SK-N-SH (cell line): ENCODE measurements at regions not wholly inside any gene's neighbourhood (a gene's known extent, or its start where the extent isn't known, plus 50 kb on each side); places are given as distances from the start of the nearest gene placed in this dataset.

Experiments
- CTCF ChIA-PET: fragments of 300-600, 350-600 bp; formaldehyde crosslinking; extraction: SDS; loops from one replicate; lab custom pipeline; 2021; lab: Yijun Ruan, JAX
- POLR2A ChIA-PET: fragments of 350-600 bp; sonication (Branson Sonifier 250); formaldehyde crosslinking; extraction: SDS; loops from one replicate; lab custom pipeline; 2020; ENCODE audit warnings: antibody characterized with exemption, inconsistent platforms; lab: Yijun Ruan, JAX
- DNase-seq: peaks from one replicate; pipeline ENCODE4 v3.0.0; 2012
- H2AFZ ChIP-seq: fragments of 200-600 bp; sonication (generic); 2 replicates; pipeline ENCODE4 v1.8.1; 2016; ENCODE audit warnings: antibody characterized with exemption, mild to moderate bottlenecking, low read depth
- H3F3A ChIP-seq: fragments of 200-600 bp; sonication (generic); replicated peaks from 2 replicates; pipeline ENCODE3; 2016; ENCODE audit warnings: antibody characterized with exemption, mild to moderate bottlenecking; ENCODE audit not compliant: insufficient read depth
- H3K27ac ChIP-seq, 2 experiments: fragments of 200-500 bp in 1 of 2; fragments of 200-600 bp in 1 of 2; sonication (Bioruptor generic) in 1 of 2; sonication (generic), shearing (Covaris generic) in 1 of 2; 2 replicates each; pipeline versions ENCODE4 v1.5.1 to v1.6.1; 2014 to 2016; ENCODE audit warnings: low read depth in 2 of 2, inconsistent platforms in 1 of 2, low read length in 1 of 2, mild to moderate bottlenecking in 1 of 2, mixed read lengths in 1 of 2
- H3K27me3 ChIP-seq: fragments of 200-600 bp; sonication (generic), shearing (Covaris generic); 2 replicates; pipeline ENCODE4 v1.6.1; 2016; ENCODE audit warnings: mixed run types; ENCODE audit not compliant: insufficient read depth
- H3K36me3 ChIP-seq, 2 experiments: fragments of 200-500 bp in 1 of 2; fragments of 200-600 bp in 1 of 2; sonication (Bioruptor generic) in 1 of 2; sonication (generic) in 1 of 2; replicated peaks in 1 of 2; 2 replicates each; pipeline versions ENCODE3 to v1.5.1; 2014 to 2016; ENCODE audit warnings: low read length in 1 of 2, mild to moderate bottlenecking in 1 of 2; ENCODE audit not compliant: insufficient read depth in 2 of 2, control insufficient read depth in 1 of 2
- H3K4me1 ChIP-seq, 2 experiments: fragments of 200-500 bp in 1 of 2; fragments of 200-600 bp in 1 of 2; sonication (Bioruptor generic) in 1 of 2; sonication (generic), shearing (Covaris generic) in 1 of 2; 2 replicates each; pipeline versions ENCODE4 v1.5.1 to v1.6.1; 2014 to 2016; ENCODE audit warnings: low read depth in 1 of 2, low read length in 1 of 2, mixed run types in 1 of 2; ENCODE audit not compliant: insufficient read depth in 2 of 2, control insufficient read depth in 1 of 2
- H3K4me2 ChIP-seq: fragments of 200-600 bp; sonication (generic), shearing (Covaris generic); 2 replicates; pipeline ENCODE4 v1.6.1; 2017; ENCODE audit warnings: mixed run types
- H3K4me3 ChIP-seq, 2 experiments: fragments of 200-500 bp in 1 of 2; fragments of 200-600 bp in 1 of 2; sonication (Bioruptor generic) in 1 of 2; sonication (generic), shearing (Covaris generic) in 1 of 2; 2 replicates each; pipeline versions ENCODE4 v1.5.1 to v1.8.1; 2014 to 2016; ENCODE audit warnings: low read depth in 2 of 2, inconsistent platforms in 1 of 2, low read length in 1 of 2, mild to moderate bottlenecking in 1 of 2, mixed read lengths in 1 of 2, moderate library complexity in 1 of 2
- H3K79me2 ChIP-seq: fragments of 200-600 bp; sonication (generic); 2 replicates; pipeline ENCODE4 v1.8.1; 2017; ENCODE audit warnings: mild to moderate bottlenecking; ENCODE audit not compliant: insufficient read depth
- H3K9ac ChIP-seq: fragments of 200-600 bp; sonication (generic); 2 replicates; pipeline ENCODE4 v1.6.1; 2017; ENCODE audit warnings: mixed run types
- H3K9me2 ChIP-seq: fragments of 200-600 bp; sonication (generic); 2 replicates; pipeline ENCODE4 v1.6.1; 2017; ENCODE audit warnings: mixed run types
- H3K9me3 ChIP-seq: fragments of 200-600 bp; sonication (generic); 2 replicates; pipeline ENCODE4 v1.6.1; 2017; ENCODE audit warnings: mixed run types, mild to moderate bottlenecking, moderate library complexity
- H4K20me1 ChIP-seq: fragments of 200-600 bp; sonication (generic); 2 replicates; pipeline ENCODE4 v1.6.1; 2017; ENCODE audit warnings: mild to moderate bottlenecking, mixed run types; ENCODE audit not compliant: insufficient read depth
- CHD2 ChIP-seq: fragments of 150-350 bp; IDR thresholded peaks from 2 replicates; pipeline ENCODE4 v1.6.1; 2018; ENCODE audit warnings: low read length; ENCODE audit not compliant: partially characterized antibody
- FOSL2 ChIP-seq: IDR thresholded peaks from 2 replicates; pipeline ENCODE4 v1.4.0; 2012; ENCODE audit warnings: low read depth, mild to moderate bottlenecking, moderate library complexity, borderline replicate concordance
- FOXJ3 ChIP-seq: sonication (generic); formaldehyde crosslinking; IDR thresholded peaks from 2 replicates; pipeline ENCODE4 v1.5.1; 2020; ENCODE audit warnings: mild to moderate bottlenecking, missing genetic modification reagents
- JUND ChIP-seq: IDR thresholded peaks from 2 replicates; pipeline ENCODE4 v1.4.0; 2012
- MEF2A ChIP-seq: IDR thresholded peaks from 2 replicates; pipeline ENCODE4 v1.4.0; 2012; ENCODE audit warnings: low read depth, borderline replicate concordance
- POLR2AphosphoS5 ChIP-seq: IDR thresholded peaks from 2 replicates; pipeline ENCODE4 v1.6.1; 2012; ENCODE audit warnings: low read depth, low read length
- RAD21 ChIP-seq: IDR thresholded peaks from 2 replicates; pipeline ENCODE4 v1.6.1; 2012; ENCODE audit warnings: mild to moderate bottlenecking, low read length
- RCOR1 ChIP-seq: fragments of 150-350 bp; IDR thresholded peaks from 2 replicates; pipeline ENCODE4 v1.6.1; 2017; ENCODE audit warnings: antibody characterized with exemption, low read length
- SIN3A ChIP-seq: IDR thresholded peaks from 2 replicates; pipeline ENCODE4 v1.6.1; 2012; ENCODE audit warnings: low read depth, mild to moderate bottlenecking, low read length, moderate library complexity, borderline replicate concordance
- TAF1 ChIP-seq: IDR thresholded peaks from 2 replicates; pipeline ENCODE4 v1.6.1; 2012; ENCODE audit warnings: low read depth, mild to moderate bottlenecking, low read length, moderate library complexity, borderline replicate concordance
- TCF12 ChIP-seq: IDR thresholded peaks from 2 replicates; pipeline ENCODE4 v1.4.0; 2012
- YY1 ChIP-seq: IDR thresholded peaks from 2 replicates; pipeline ENCODE4 v1.4.0; 2012; ENCODE audit warnings: low read depth, mild to moderate bottlenecking
- WGBS: methylation state at CpG from one replicate; pipeline ENCODE4 v1.1.6; 2017; ENCODE audit warnings: low lambda C conversion rate; 5-methylcytosine and 5-hydroxymethylcytosine counted together
- TF ChIP-seq, protein P1 (sequence below): fragments of 150-350 bp; IDR thresholded peaks from 2 replicates; pipeline ENCODE4 v1.6.1; 2016; ENCODE audit warnings: mild to moderate bottlenecking, low read depth, low read length
- TF ChIP-seq, protein P2 (sequence below): IDR thresholded peaks from 2 replicates; pipeline ENCODE4 v1.6.1; 2012; ENCODE audit warnings: mild to moderate bottlenecking, low read depth, low read length, moderate library complexity
- TF ChIP-seq, protein P3 (sequence below): IDR thresholded peaks from 2 replicates; pipeline ENCODE4 v1.4.0; 2012; ENCODE audit warnings: low read depth

DNA sequence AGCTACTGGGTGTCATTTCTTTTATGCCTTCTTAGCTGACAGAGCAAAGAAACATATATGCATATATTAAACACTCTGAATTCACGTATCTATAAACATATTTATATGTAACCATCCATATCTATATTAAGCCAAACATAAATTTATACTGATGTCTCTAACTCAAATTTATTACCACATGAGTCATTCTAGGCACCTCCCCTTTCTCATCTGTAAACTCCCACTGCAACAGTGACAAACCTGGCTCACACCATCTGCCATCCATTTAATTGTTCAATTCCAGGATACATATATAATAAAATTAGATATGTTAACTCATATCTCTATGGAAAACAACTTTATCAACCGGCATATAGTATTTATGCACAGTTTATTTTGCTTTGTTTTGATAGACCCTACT, 722.3 kb downstream of the SORCS1 start (continued):
- TF ChIP-seq, protein P1, sequence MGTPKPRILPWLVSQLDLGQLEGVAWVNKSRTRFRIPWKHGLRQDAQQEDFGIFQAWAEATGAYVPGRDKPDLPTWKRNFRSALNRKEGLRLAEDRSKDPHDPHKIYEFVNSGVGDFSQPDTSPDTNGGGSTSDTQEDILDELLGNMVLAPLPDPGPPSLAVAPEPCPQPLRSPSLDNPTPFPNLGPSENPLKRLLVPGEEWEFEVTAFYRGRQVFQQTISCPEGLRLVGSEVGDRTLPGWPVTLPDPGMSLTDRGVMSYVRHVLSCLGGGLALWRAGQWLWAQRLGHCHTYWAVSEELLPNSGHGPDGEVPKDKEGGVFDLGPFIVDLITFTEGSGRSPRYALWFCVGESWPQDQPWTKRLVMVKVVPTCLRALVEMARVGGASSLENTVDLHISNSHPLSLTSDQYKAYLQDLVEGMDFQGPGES: no peak
- no peak for TF ChIP-seq FOXJ3 (CRISPR knock-in tag)

DNA sequence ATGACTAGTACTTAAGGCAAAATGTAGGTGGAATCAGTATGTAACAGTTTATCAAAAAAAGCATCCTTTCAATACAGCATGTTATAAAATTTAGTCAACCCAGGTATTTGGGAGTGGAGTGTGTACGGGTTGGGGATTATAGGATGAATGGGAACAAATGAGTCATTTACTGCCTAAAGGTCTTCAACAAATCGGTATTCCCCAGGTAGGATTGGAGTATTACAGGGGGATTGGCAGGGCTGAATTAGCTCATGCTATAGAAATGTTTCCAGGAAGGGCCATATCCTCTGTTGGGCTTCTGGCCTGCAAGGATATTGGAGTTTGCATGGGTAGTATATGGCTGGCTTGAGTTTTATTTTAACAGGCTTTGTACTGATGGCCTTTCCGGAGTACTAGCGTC, 723.7 kb downstream of the SORCS1 start:
- POLR2A ChIA-PET: no interaction called here
- no peak for DNase-seq
- WGBS: 28% methylated on average over 4 of the region's 4 CpGs
- no peaks in the 10 kb centered on the region for H4K20me1 ChIP-seq
- H3K9me2 ChIP-seq: no peaks in the 10 kb centered on the region
- H3K9me3 ChIP-seq: no peaks in the 10 kb centered on the region
- H3K27me3 ChIP-seq: no peaks in the 10 kb centered on the region
- H2AFZ ChIP-seq: no peak overlapping the region
- CTCF ChIA-PET: no interaction called here
- H3K4me2 ChIP-seq: no peak overlapping the region
- H3K9ac ChIP-seq: no peak overlapping the region
- H3K4me3 ChIP-seq: no peak overlapping the region
- H3F3A ChIP-seq: no peaks in the 10 kb centered on the region
- H3K79me2 ChIP-seq: no peaks in the 10 kb centered on the region
- TF ChIP-seq JUND (no peak), SIN3A (no peak), TCF12 (no peak), CHD2 (no peak)
- TF ChIP-seq, protein P2, sequence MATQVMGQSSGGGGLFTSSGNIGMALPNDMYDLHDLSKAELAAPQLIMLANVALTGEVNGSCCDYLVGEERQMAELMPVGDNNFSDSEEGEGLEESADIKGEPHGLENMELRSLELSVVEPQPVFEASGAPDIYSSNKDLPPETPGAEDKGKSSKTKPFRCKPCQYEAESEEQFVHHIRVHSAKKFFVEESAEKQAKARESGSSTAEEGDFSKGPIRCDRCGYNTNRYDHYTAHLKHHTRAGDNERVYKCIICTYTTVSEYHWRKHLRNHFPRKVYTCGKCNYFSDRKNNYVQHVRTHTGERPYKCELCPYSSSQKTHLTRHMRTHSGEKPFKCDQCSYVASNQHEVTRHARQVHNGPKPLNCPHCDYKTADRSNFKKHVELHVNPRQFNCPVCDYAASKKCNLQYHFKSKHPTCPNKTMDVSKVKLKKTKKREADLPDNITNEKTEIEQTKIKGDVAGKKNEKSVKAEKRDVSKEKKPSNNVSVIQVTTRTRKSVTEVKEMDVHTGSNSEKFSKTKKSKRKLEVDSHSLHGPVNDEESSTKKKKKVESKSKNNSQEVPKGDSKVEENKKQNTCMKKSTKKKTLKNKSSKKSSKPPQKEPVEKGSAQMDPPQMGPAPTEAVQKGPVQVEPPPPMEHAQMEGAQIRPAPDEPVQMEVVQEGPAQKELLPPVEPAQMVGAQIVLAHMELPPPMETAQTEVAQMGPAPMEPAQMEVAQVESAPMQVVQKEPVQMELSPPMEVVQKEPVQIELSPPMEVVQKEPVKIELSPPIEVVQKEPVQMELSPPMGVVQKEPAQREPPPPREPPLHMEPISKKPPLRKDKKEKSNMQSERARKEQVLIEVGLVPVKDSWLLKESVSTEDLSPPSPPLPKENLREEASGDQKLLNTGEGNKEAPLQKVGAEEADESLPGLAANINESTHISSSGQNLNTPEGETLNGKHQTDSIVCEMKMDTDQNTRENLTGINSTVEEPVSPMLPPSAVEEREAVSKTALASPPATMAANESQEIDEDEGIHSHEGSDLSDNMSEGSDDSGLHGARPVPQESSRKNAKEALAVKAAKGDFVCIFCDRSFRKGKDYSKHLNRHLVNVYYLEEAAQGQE: no peak
- TF ChIP-seq, protein P1: no peak
- H3K27ac ChIP-seq: no peak overlapping the region
- no peaks in the 10 kb centered on the region for H3K36me3 ChIP-seq
- H3K4me1 ChIP-seq: no peaks in the 10 kb centered on the region

DNA sequence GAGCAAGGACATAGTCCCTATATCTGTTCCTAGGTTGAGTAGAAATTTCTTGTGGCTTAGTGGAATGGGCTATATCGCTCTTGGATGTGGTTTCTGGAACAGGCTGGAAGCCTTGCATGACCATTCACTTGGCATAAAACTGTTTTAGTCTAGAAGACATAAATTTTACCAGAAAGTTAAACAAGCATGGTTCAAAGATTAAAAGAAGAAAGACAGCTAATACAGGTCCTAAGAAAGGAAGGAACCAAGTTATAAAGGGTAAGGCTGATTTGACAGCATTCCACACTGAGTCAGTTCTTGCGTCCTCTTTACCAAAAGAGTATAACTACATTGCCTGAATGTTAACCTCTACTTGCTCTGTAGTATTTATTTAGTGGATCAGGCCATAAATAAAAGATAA, 724.2 kb downstream of the SORCS1 start:
- no peak for DNase-seq
- Histone ChIP-seq H3K79me2 (no peaks in the 10 kb centered on the region), H2AFZ (no peak overlapping the region), H4K20me1 (no peaks in the 10 kb centered on the region), H3K4me2 (no peak overlapping the region), H3K9ac (no peak overlapping the region), H3K4me3 (no peak overlapping the region), H3K27me3 (no peaks in the 10 kb centered on the region), H3K9me3 (no peaks in the 10 kb centered on the region), H3K27ac (no peak overlapping the region), H3K36me3 (no peaks in the 10 kb centered on the region), H3K4me1 (no peaks in the 10 kb centered on the region), H3F3A (no peaks in the 10 kb centered on the region), H3K9me2 (no peaks in the 10 kb centered on the region)
- WGBS: 41% methylated on average over 2 of the region's 2 CpGs
- TF ChIP-seq, protein P1: no peak
- TF ChIP-seq FOXJ3 (CRISPR knock-in tag) (no peak), RCOR1 (no peak), TAF1 (no peak), MEF2A (no peak), YY1 (no peak), RAD21 (no peak), FOSL2 (no peak), POLR2AphosphoS5 (no peak)
- TF ChIP-seq, protein P3, sequence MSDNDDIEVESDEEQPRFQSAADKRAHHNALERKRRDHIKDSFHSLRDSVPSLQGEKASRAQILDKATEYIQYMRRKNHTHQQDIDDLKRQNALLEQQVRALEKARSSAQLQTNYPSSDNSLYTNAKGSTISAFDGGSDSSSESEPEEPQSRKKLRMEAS: no peak
- ChIA-PET POLR2A (no interaction called here), CTCF (interaction anchor here (0.7 kb wide), 1 partner anchor 264 kb away, joined by 3 read pairs; no protein-coding TSS in a partner anchor)
